ENCODE measurements at regions not wholly inside any gene's neighbourhood (a gene's known extent, or its start where the extent isn't known, plus 50 kb on each side); places are given as distances from the start of the nearest gene placed in this dataset.

DNA sequence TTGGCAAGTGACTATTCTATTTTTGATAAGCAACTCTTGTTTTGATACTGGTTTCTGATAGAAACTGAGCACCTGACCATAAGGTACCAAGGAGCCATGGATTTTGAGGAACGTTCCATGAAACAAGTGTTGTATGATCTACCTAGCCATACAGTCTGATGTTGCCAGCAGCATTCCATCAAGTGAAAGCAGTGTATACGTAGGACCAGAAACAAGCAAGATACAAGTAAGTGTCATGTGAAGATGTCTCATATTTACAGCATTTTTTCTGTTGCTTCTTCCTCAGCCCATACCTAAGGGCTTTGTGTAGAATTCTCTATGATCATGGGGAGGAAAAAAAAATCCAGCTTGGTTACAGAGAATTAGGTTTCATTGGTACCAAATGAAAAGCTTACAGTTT is 55.6 kb upstream of the RABGAP1L start:
- TF ChIP-seq, protein P1, sequence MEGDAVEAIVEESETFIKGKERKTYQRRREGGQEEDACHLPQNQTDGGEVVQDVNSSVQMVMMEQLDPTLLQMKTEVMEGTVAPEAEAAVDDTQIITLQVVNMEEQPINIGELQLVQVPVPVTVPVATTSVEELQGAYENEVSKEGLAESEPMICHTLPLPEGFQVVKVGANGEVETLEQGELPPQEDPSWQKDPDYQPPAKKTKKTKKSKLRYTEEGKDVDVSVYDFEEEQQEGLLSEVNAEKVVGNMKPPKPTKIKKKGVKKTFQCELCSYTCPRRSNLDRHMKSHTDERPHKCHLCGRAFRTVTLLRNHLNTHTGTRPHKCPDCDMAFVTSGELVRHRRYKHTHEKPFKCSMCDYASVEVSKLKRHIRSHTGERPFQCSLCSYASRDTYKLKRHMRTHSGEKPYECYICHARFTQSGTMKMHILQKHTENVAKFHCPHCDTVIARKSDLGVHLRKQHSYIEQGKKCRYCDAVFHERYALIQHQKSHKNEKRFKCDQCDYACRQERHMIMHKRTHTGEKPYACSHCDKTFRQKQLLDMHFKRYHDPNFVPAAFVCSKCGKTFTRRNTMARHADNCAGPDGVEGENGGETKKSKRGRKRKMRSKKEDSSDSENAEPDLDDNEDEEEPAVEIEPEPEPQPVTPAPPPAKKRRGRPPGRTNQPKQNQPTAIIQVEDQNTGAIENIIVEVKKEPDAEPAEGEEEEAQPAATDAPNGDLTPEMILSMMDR (IDR thresholded peaks at IDR 0.05) = no peak
- TF ChIP-seq, protein P2, sequence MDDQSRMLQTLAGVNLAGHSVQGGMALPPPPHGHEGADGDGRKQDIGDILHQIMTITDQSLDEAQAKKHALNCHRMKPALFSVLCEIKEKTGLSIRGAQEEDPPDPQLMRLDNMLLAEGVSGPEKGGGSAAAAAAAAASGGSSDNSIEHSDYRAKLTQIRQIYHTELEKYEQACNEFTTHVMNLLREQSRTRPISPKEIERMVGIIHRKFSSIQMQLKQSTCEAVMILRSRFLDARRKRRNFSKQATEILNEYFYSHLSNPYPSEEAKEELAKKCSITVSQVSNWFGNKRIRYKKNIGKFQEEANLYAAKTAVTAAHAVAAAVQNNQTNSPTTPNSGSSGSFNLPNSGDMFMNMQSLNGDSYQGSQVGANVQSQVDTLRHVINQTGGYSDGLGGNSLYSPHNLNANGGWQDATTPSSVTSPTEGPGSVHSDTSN (IDR thresholded peaks at IDR 0.05) = no peak
- no peak for TF ChIP-seq EP300 (IDR thresholded peaks at IDR 0.05)
